HG03520 (cell line): ENCODE measurements at regions not wholly inside any gene's neighbourhood (a gene's known extent, or its start where the extent isn't known, plus 50 kb on each side); places are given as distances from the start of the nearest gene placed in this dataset.
"Not testable (repeated sequence)": the region's sequence is repeated elsewhere in the genome, so short reads cannot be mapped to it uniquely, and the experiment has no call there.

Experiments used
- ATAC-seq: cut with Tn5 transposase; IDR thresholded peaks from one replicate; pipeline ENCODE4 v1.9.1; 2021; ENCODE audit warnings: mild to moderate bottlenecking, moderate library complexity; ENCODE audit not compliant: unreplicated experiment

GRCh38 chr4:31803526-31804195 lies 1083.5 kb downstream of the PCDH7 start:
- no peak for ATAC-seq

- ATAC-seq = no peak
Observed at GRCh38 chr4:31807036-31807435, 1086.9 kb downstream of the PCDH7 start.

GRCh38 chr4:31844350-31844749 lies 1124.2 kb downstream of the PCDH7 start:
- no peak for ATAC-seq

- no peak for ATAC-seq
Observed at GRCh38 chr4:31851946-31852345, 1131.8 kb downstream of the PCDH7 start.

GRCh38 chr4:31877429-31877828 lies 1157.3 kb downstream of the PCDH7 start:
- no peak for ATAC-seq

- not testable (repeated sequence) for ATAC-seq
Observed at GRCh38 chr4:31880837-31881236, 1160.7 kb downstream of the PCDH7 start.

- no peak for ATAC-seq
Observed at GRCh38 chr4:31896349-31896748, 1176.2 kb downstream of the PCDH7 start.

- ATAC-seq = no peak
Observed at GRCh38 chr4:31905363-31905762, 1185.2 kb downstream of the PCDH7 start.

- ATAC-seq = no peak
Observed at GRCh38 chr4:31908261-31908660, 1188.1 kb downstream of the PCDH7 start.

GRCh38 chr4:31917334-31917733 lies 1197.2 kb downstream of the PCDH7 start:
- no peak for ATAC-seq

GRCh38 chr4:31918891-31919290 lies 1198.7 kb downstream of the PCDH7 start:
- no peak for ATAC-seq

GRCh38 chr4:31923634-31924033 lies 1203.5 kb downstream of the PCDH7 start:
- ATAC-seq = no peak

- ATAC-seq = no peak
Observed at GRCh38 chr4:31929676-31930345, 1209.6 kb downstream of the PCDH7 start.

GRCh38 chr4:31946456-31946855 lies 1226.3 kb downstream of the PCDH7 start:
- no peak for ATAC-seq

- ATAC-seq = no peak
Observed at GRCh38 chr4:31947101-31947500, 1226.9 kb downstream of the PCDH7 start.

GRCh38 chr4:31949045-31949444 lies 1228.9 kb downstream of the PCDH7 start:
- ATAC-seq = no peak

- no peak for ATAC-seq
Observed at GRCh38 chr4:31955346-31955745, 1235.2 kb downstream of the PCDH7 start.

- no peak for ATAC-seq
Observed at GRCh38 chr4:31959972-31960371, 1239.8 kb downstream of the PCDH7 start.

GRCh38 chr4:31964685-31965084 lies 1244.5 kb downstream of the PCDH7 start:
- ATAC-seq = no peak

- no peak for ATAC-seq
Observed at GRCh38 chr4:31968842-31969241, 1248.7 kb downstream of the PCDH7 start.

GRCh38 chr4:31974490-31975002 lies 1254.4 kb downstream of the PCDH7 start:
- no peak for ATAC-seq

GRCh38 chr4:31979988-31980387 lies 1259.8 kb downstream of the PCDH7 start:
- ATAC-seq = no peak
